Panc1 (cell line): ENCODE measurements at regions not wholly inside any gene's neighbourhood (a gene's known extent, or its start where the extent isn't known, plus 50 kb on each side); places are given as distances from the start of the nearest gene placed in this dataset.
"Not testable (repeated sequence)": the region's sequence is repeated elsewhere in the genome, so short reads cannot be mapped to it uniquely, and the experiment has no call there.

Source experiments
- ATAC-seq: fragments of 200-7000 bp; cut with Tn5 transposase; 2 replicates; pipeline ENCODE4 v1.9.1; 2020; ENCODE audit warnings: mild to moderate bottlenecking, moderate library complexity
- BruUV-seq: library from RNA; stranded (reverse); fragments of 400-500 nt; replicated peaks from 2 replicates; lab custom pipeline; 2021; lab: Mats Ljungman, UMichigan
- CTCF ChIA-PET: fragments of 300-600 bp; sonication (Branson Sonifier 250); formaldehyde crosslinking; loops from one replicate; lab custom pipeline; 2022; ENCODE audit warnings: antibody characterized with exemption; lab: Charles Lee
- POLR2A ChIA-PET: fragments of 300-600 bp; sonication (Branson Sonifier 250); formaldehyde crosslinking; loops from one replicate; lab custom pipeline; 2022; ENCODE audit warnings: antibody characterized with exemption; lab: Charles Lee
- DNase-seq: peaks from one replicate; pipeline ENCODE4 v3.0.0-alpha.2; 2010; ENCODE audit warnings: low read depth, low spot score
- H3K27ac ChIP-seq: 2 replicates; pipeline ENCODE4 v1.5.1; 2011; ENCODE audit warnings: mild to moderate bottlenecking, low read length, inconsistent platforms
- H3K27me3 ChIP-seq: fragments of 200-500 bp; sonication (Bioruptor generic); 2 replicates; pipeline ENCODE4 v1.6.0; 2014; ENCODE audit warnings: low read length, inconsistent platforms; ENCODE audit not compliant: control insufficient read depth, insufficient read depth
- H3K36me3 ChIP-seq: fragments of 200-500 bp; sonication (Bioruptor generic); 2 replicates; pipeline ENCODE4 v1.5.1; 2014; ENCODE audit warnings: inconsistent platforms, mild to moderate bottlenecking, low read length, moderate library complexity; ENCODE audit not compliant: control insufficient read depth, insufficient read depth
- H3K4me1 ChIP-seq: 2 replicates; pipeline ENCODE4 v1.5.1; 2011; ENCODE audit warnings: inconsistent platforms, mild to moderate bottlenecking, low read length, moderate library complexity; ENCODE audit not compliant: control insufficient read depth, insufficient read depth
- H3K4me3 ChIP-seq, 2 experiments: 2 replicates each; pipeline ENCODE4 v1.5.1; 2011 to 2012; ENCODE audit warnings: low read depth in 2 of 2, low read length in 2 of 2, mild to moderate bottlenecking in 2 of 2, inconsistent platforms in 1 of 2, moderate library complexity in 1 of 2
- H3K9me3 ChIP-seq: fragments of 200-500 bp; sonication (Bioruptor generic); 2 replicates; pipeline ENCODE4 v1.5.1; 2014; ENCODE audit warnings: low read depth, mild to moderate bottlenecking, inconsistent platforms, low read length, moderate library complexity; ENCODE audit not compliant: control insufficient read depth, insufficient read depth
- POLR2AphosphoS5 ChIP-seq: IDR thresholded peaks from 2 replicates; pipeline ENCODE4 v1.6.1; 2012; ENCODE audit warnings: mild to moderate bottlenecking, low read depth, low read length, moderate library complexity
- SIN3A ChIP-seq: IDR thresholded peaks from 2 replicates; pipeline ENCODE4 v1.6.1; 2012; ENCODE audit warnings: low read depth, mild to moderate bottlenecking, low read length, moderate library complexity, borderline replicate concordance; ENCODE audit not compliant: insufficient read depth
- TCF7L2 ChIP-seq: IDR thresholded peaks from 2 replicates; pipeline ENCODE4 v1.6.1; 2011; ENCODE audit warnings: mild to moderate bottlenecking, low read depth, low read length, inconsistent platforms
- in situ Hi-C: cut with HindIII; loops from 2 replicates; pipeline ENCODE4 v1.10.0; 2016; ENCODE audit warnings: low sequenced_read_pairs, low pct_unique_long_range_greater_than_20kb
- intact Hi-C: fragments of 100-400 bp; cut with micrococcal nuclease; formaldehyde crosslinking; loops from one replicate; pipeline ENCODE4 v1.10.0; 2022; ENCODE audit not compliant: unreplicated experiment
- TF ChIP-seq, protein P1 (sequence below), 2 experiments: IDR thresholded peaks; 2 replicates each; pipeline ENCODE4 v1.6.1; 2011 to 2012; ENCODE audit warnings: low read depth in 2 of 2, control low read depth in 1 of 2, low read length in 1 of 2, mild to moderate bottlenecking in 1 of 2, moderate library complexity in 1 of 2; ENCODE audit not compliant: insufficient read depth in 1 of 2
- TF ChIP-seq, protein P2 (sequence below): fragments of 450-650 bp; IDR thresholded peaks from 2 replicates; pipeline ENCODE4 v1.5.1; 2017; ENCODE audit warnings: mild to moderate bottlenecking

DNA sequence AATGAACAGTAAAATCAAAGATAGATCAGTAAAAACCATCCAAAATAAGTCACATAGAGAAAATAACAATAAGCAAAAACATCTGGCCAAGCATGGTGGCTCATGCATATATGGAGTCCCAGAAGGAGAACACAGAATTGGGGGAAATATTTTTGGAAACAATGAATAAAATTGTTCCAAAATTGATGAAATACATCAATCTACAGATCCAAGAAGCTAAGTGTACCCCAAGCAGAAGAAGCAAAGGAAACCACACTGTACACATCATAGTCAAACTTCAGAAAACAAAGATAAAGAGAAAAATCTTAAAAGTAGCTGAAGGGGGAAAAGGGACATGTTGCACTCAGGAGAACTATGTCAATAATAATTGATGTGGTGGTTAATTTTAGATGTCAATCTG, 80.4 kb upstream of the RMP24 start:
- intact Hi-C loops (no loop called here), in situ Hi-C loops (no loop called here)
- ChIA-PET CTCF (no interaction called here), POLR2A (no interaction called here)
- Histone ChIP-seq H3K9me3 (0 out of 2 replicates have a peak, but pooled peaks cover 5% of the 10 kb centered on the region), H3K4me3 (no peak overlapping the region), H3K27me3 (no peaks in the 10 kb centered on the region), H3K4me1 (no peaks in the 10 kb centered on the region), H3K36me3 (no peaks in the 10 kb centered on the region), H3K27ac (no peak overlapping the region)
- DNase-seq (no peak), ATAC-seq (no peak)
- TF ChIP-seq, protein P1, sequence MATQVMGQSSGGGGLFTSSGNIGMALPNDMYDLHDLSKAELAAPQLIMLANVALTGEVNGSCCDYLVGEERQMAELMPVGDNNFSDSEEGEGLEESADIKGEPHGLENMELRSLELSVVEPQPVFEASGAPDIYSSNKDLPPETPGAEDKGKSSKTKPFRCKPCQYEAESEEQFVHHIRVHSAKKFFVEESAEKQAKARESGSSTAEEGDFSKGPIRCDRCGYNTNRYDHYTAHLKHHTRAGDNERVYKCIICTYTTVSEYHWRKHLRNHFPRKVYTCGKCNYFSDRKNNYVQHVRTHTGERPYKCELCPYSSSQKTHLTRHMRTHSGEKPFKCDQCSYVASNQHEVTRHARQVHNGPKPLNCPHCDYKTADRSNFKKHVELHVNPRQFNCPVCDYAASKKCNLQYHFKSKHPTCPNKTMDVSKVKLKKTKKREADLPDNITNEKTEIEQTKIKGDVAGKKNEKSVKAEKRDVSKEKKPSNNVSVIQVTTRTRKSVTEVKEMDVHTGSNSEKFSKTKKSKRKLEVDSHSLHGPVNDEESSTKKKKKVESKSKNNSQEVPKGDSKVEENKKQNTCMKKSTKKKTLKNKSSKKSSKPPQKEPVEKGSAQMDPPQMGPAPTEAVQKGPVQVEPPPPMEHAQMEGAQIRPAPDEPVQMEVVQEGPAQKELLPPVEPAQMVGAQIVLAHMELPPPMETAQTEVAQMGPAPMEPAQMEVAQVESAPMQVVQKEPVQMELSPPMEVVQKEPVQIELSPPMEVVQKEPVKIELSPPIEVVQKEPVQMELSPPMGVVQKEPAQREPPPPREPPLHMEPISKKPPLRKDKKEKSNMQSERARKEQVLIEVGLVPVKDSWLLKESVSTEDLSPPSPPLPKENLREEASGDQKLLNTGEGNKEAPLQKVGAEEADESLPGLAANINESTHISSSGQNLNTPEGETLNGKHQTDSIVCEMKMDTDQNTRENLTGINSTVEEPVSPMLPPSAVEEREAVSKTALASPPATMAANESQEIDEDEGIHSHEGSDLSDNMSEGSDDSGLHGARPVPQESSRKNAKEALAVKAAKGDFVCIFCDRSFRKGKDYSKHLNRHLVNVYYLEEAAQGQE (IDR thresholded peaks at IDR 0.05; ENCODE audit: insufficient read depth in 1 of 2, low read depth in 2 of 2, low read length in 1 of 2) = no peak
- TF ChIP-seq, protein P2, sequence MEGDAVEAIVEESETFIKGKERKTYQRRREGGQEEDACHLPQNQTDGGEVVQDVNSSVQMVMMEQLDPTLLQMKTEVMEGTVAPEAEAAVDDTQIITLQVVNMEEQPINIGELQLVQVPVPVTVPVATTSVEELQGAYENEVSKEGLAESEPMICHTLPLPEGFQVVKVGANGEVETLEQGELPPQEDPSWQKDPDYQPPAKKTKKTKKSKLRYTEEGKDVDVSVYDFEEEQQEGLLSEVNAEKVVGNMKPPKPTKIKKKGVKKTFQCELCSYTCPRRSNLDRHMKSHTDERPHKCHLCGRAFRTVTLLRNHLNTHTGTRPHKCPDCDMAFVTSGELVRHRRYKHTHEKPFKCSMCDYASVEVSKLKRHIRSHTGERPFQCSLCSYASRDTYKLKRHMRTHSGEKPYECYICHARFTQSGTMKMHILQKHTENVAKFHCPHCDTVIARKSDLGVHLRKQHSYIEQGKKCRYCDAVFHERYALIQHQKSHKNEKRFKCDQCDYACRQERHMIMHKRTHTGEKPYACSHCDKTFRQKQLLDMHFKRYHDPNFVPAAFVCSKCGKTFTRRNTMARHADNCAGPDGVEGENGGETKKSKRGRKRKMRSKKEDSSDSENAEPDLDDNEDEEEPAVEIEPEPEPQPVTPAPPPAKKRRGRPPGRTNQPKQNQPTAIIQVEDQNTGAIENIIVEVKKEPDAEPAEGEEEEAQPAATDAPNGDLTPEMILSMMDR = no peak
- TF ChIP-seq POLR2AphosphoS5 (no peak), SIN3A (no peak), TCF7L2 (no peak)
- BruUV-seq = no TSS peak

DNA sequence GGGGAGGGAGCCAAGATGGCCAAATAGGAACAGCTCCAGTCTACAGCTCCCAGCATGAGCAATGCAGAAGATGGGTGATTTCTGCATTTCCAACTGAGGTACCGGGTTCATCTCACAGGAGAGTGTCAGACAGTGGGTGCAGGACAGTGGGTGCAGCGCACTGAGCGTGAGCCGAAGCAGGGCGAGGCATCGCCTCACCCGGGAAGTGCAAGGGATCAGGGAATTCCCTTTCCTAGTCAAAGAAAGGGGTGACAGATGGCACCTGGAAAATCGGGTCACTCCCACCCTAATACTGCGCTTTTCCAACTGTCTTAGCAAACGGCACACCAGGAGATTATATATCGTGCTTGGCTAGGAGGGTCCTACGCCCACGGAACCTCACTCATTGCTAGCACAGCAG, 75.0 kb upstream of the RMP24 start:
- DNase-seq, H3K4me3 ChIP-seq, in situ Hi-C loops, BruUV-seq, intact Hi-C loops, H3K36me3 ChIP-seq, CTCF ChIA-PET, H3K27ac ChIP-seq, POLR2A ChIA-PET, ATAC-seq, H3K9me3 ChIP-seq, H3K27me3 ChIP-seq, H3K4me1 ChIP-seq: not testable (repeated sequence)

DNA sequence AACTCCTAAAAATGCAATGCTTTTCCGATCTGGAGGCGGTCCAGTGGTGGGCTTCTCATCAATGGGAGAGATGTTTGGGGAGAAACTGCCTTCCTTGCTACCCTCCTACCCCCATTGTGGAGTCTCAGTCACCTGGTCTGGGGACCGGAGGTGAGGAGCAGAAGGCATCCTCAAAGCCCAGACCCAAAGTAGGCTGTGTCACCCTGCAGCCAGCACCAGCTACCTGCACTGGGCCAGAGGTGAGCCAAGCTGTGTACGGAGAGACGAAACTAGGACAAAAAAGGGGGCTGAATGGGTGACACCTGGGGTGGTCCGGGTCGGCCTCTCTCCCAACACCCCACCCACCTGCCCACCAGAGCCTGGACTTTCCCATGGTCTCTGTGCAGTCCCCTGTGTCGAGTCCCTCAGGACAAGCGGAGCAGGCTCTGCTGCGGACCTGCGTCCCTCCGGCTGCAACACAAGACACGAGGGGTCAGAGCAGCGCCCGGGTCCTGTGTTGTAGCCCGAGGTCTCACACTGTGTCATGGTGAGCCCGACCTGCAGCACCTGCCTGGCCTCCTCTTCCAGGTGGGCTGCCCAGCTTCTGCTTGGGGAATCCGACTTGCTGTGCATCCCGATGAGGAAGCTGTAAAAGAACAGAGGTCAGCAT, 68.0 kb upstream of the RMP24 start:
- CTCF ChIA-PET = no interaction called here
- DNase-seq (no peak), ATAC-seq (no peak)
- H3K4me1 ChIP-seq = peaks cover 4% of the 10 kb centered on the region; the same call in 1 of the 2 replicates
- no peaks in the 10 kb centered on the region for H3K27me3 ChIP-seq
- BruUV-seq = no TSS peak
- no peak overlapping the region for H3K4me3 ChIP-seq
- no peaks in the 10 kb centered on the region for H3K36me3 ChIP-seq
- in situ Hi-C loops = no loop called here
- H3K27ac ChIP-seq = no peak overlapping the region
- TF ChIP-seq TCF7L2 (no peak), POLR2AphosphoS5 (no peak)
- intact Hi-C loops = no loop called here
- POLR2A ChIA-PET = no interaction called here
- H3K9me3 ChIP-seq = no peaks in the 10 kb centered on the region
